ENCODE measurements at regions not wholly inside any gene's neighbourhood (a gene's known extent, or its start where the extent isn't known, plus 50 kb on each side); places are given as distances from the start of the nearest gene placed in this dataset.

DNA sequence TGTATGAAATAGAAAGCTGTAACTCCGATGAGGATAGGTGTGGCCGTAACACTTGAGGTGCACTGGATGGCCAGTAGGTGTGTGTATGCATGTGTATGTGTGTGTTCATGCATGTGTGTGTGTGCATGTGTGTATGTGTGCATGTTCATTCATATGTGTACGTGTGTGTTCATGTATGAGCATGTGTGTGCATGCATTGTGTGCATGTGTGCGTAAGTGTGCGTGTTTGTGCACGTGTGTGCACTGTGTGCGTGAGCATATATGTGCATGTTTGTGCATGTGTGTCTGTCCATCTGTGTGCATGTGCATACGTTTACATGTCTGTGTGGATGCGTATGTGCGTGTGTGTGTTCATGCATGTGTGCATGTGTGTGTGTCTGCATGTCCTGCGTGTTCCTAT lies 145.5 kb downstream of the C16orf95 start:
- DNase-seq = no peak

DNA sequence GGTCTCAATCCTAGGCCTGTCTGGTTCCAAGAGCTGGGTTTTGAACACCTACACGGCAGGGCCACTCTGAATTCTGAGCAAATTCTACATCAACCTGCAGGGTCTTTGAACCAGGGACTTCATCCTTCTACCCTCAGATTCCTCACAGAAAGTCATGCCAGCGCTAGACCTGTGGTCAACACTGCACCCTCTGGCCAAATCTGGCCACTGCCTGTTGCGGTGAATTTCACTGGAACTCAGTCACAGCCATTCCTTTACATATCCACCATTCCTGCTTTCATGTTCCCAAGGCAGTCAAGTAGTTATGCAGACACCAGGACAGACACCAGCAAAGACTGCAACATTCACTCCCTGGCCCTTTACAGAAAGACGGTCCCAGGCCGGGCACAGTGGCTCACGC lies 144.6 kb downstream of the C16orf95 start:
- DNase-seq = no peak

DNA sequence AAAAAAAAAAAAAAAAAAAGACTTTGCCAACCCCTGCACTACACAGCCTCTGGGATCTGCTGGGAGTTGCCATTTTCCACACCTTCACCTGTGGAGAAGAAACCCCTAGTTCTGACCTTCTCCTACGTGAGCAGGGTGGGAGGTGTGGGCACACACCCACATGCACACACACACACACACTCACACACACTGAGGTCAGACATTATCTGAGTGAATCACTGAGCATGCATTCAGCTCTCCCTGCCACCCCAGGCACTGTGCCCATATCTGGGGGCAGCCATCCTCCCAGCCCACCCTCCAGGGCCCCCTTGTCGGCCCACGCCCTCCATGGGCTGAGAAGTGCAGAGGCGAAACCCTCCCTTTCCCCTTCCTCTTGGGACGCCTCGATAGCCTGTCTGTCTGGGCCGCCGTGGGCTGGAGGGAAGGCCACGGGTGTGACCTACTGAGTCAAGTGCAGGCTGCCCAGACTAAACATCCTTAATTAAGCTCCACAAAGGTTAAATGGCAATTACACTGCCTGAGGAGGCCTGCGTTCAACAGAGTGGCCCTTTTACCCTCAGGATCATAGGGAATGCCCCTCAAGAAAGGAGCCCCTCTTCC lies 143.8 kb downstream of the C16orf95 start:
- DNase-seq = no peak

DNA sequence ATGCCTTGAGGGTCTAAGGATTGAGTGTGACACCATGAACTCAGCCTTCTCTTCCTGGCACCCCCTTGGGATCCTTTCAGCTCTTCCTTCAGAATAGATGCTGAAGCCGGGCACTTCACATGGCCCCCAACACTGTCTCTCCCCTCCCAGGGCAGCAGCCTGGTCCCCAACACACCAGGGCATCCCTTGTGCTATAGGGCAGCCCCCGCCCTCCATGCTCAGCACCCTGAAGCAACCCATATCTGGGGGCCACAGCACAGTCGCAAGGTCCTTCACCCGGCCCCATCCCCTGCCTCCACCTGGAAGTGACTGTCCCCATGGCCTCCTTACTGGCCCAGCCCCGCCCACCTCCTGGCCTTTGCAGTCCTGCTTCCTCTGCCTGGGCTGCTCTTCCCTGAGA lies 143.1 kb downstream of the C16orf95 start:
- DNase-seq = no peak

DNA sequence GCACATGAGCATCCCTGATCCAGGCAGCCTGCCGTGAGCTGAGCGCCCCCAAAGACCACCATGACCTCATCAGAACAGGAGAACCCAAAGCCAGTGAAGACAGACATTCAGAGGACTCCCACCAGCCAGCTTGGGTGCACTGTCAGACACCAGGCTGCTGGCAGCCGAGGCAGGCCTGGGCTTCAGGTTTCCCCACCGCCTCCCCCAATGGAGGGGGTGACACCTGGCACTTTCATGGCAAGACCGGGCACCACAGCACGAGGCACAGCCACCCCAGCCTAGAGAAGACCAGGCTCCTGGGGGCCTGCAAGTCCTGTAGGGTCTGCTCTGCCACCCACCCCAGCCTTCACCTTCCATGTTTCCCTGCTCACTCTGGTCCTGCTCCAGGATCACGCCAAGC lies 140.5 kb downstream of the C16orf95 start:
- no peak for DNase-seq

DNA sequence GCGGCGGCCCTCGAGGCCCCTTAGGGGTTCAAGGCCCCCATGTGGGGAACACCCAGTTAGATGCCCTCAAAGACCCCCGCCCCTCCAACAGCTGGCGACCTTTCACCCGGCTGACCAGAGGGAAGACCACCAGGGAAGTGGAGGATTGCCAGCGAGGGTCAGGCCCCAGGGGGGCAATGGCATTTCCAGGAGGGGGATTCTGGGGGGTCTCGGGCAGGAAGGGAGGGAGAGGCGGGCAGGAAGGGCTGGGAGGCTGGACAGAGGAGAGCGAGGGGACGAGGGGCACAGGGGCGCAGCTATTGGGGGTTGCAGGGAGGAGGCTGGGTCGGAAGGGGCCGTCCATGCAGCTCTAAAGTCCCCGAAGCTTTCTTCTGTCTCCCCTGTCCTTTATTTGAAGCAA lies 139.5 kb downstream of the C16orf95 start:
- DNase-seq = no peak

DNA sequence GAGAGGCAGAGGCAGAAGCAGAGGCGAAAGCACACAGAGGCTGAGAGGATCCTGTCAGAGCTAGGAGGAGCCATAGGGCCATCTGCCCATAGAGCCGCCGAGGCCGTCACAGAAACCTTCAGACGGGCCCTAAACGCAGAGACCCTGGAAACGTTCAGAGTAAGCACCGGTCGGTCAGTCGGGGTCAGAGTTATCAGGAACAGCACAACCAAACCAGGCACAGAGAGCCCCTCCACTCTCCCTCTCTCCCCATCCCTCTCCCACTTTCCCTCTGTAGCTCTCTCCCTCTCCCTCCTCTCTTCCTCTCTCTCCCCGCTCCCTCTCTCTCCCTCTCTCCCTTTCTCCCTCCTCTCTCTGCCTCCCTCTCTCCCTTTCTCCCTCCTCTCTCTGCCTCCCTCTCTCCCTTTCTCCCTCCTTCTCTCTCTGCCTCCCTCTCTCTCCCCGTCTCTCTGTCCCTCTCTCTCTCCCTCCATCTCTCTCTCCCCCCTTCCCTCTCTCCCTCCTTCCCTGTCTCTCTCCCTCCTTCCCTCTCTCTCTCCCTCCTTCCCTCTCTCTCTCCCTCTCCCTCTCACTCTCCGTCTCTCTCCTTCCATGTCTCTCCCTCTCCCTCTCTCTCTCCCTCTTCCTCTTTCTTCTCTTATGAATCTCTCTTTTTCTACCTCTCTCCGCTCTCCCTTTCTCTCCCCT lies 138.9 kb downstream of the C16orf95 start:
- no peak for DNase-seq

DNA sequence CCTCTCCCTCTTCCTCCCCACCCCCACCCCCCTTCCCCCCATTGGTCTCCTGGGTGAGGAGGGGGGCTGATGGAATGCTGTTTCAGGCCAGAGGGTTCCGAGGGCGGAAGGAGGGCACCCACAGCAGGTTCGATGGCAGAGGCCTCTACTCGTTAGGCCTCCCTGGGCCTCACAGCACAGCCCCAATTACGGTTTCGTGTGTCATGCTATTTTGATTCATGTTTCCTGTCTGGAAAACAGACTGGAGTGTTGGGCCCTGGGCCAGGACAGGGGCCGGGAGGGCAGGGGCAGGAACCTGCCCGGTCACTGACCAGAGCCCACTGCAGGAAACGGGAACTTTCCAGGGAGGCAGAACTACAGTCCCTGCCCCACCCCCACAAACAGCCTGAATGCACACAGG lies 138.2 kb downstream of the C16orf95 start:
- DNase-seq = no peak

DNA sequence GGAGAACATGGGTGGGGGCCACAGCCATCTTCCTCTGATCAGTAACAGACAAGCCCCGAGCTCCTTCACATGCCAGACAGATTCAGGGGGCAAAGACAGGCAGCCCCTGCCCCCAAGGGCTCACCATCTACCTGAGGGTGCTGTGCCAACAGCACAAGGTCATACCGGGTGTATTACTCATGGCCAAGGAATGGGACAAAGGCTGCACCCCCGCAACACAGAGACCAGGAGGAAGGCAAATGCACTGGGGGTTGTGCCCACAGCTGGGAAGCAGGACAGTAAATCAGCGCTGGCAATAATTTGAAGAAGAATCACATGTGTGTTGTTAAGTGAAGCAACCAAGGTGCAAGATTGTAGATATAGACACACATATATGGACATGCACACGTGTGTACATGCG lies 137.1 kb downstream of the C16orf95 start:
- DNase-seq = no peak

DNA sequence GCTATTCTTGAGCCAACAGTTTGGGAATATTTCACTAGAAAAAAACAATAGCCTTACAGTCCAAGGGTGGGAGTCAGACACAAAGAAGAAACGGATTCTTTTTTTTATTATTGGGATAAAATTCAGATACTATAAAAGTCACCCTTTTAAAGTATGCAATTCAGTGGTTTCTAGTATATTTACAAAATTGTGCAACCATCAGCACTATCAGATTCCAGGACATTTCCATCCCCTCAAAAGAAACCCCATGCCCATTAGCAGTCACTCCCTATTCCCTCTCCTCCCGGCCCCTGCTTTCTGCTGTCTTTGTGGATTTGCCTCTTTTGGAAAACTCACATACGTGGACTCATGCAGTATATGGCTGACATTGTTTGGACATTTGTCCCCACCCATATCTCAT lies 134.4 kb downstream of the C16orf95 start:
- no peak for DNase-seq

DNA sequence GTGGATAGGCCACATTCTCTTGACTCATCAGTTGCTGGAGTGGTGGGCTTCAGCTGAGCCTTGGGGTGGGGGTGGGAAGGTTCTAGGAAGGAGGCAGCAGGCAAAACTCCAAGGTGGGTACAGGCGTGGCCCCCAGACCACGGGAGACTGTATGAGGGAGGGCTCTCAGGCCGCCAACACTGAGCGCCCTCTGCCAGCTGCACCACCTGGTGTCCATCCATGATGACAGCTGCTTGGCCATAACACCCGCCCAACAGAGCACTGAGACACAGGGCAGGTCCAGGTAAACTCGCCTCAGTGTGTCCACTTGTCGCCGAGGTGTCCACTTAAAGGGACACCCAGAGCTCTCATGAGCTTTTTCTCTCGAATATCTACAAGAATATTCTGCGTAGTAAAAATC lies 133.5 kb downstream of the C16orf95 start:
- no peak for DNase-seq

DNA sequence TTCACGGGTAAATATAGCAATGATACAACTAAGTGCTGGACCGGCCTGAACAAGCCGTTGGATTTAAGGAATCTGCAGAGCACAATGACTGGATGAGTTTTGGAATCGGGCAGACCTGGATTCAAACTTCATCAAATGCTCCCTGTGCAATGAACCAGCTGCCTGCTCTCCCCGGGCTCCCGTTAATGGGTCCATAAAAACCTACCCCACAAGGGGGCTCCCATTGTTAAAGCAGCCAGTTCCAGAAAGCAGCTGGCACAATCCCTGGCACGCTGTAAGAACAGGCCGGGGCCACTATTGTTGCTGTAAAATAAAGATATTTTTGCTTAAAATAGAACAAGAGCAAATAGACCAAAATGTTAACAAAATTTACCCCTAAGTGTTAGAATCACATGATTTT lies 131.9 kb downstream of the C16orf95 start:
- DNase-seq = no peak

DNA sequence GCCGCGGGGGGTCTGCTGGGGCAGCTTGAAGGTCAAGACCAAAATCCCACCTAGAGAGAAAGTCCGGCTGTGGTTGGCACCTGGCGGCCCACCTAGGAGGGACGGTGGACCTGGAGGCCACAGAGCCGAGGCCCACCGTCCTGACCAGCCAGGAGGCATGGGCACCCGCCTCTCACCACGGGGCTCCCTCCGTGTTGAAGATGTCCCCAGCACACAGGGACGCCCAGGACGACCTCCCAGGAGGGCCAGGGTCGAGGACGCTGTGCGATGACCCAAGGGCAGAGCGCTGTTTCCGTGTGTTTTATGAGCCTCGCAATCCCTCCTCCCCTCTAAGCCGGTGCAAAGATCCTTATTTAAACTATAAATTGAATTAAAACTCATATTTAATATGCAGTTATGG lies 131.2 kb downstream of the C16orf95 start:
- no peak for DNase-seq

DNA sequence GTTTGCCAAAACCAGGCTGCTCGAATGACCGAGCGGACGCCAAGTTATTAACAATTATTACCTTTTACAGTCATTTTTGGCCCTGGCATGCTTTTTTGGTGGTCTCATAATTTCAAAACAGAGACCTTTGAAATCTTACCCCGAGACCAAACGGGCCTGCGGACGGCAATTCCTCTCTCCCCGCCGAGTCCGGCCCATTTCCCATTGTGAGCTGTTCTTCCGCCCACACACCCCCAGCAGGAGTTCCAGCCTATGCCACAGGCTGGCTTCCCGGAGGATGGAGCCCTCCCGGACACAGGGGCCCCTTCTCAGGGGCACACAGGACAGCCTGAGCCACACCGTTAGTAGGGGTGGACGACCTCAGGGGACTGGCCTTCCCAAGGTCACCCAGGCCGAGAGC lies 130.7 kb downstream of the C16orf95 start:
- no peak for DNase-seq

DNA sequence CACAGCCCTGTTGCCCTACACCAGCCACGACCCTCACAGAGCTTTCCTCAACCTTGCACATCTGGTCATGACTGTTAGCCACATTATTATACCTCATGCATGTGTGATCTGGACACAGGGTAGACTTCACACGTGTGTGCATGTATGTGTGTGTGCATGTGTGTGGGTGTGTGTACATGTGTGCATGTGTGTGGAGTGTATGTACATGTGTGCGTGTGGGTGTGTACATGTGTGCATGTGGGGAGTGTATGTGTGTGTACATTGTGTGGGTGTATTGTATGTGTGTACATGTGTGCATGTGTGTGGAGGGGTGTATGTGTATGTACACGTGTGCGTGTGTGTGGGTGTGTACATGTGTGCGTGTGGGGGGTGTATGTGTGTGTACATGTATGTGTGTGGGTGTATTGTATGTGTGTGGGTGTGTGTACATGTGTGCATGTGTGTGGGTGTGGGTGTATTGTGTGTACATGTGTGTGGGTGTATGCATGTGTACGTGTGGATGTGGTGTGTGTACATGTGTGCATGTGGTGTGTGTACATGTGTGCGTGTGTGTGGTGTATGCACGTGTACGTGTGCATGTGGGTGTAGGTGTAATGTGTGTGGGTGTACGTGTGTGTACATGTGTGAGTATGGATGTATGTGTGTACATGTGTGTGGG lies 130.2 kb downstream of the C16orf95 start:
- no peak for DNase-seq

DNA sequence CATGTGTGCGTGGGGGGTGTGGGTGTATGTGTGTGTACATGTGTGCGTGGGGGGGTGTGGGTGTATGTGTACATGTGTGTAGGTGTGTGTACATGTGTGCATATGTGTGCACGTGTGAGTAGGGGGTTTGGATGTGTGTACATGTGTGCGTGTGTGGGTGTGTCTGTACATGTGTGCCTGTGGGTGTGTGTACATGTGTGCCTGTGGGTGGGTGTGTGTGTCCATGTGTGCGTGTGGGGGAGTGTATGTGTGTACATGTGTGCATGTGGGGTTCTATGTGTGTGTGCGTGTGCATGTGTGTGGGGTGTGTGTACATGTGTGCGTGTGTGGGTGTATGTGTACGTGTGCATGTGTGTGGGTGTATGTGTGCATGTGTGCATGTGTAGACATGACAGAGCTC lies 129.1 kb downstream of the C16orf95 start:
- DNase-seq = no peak

DNA sequence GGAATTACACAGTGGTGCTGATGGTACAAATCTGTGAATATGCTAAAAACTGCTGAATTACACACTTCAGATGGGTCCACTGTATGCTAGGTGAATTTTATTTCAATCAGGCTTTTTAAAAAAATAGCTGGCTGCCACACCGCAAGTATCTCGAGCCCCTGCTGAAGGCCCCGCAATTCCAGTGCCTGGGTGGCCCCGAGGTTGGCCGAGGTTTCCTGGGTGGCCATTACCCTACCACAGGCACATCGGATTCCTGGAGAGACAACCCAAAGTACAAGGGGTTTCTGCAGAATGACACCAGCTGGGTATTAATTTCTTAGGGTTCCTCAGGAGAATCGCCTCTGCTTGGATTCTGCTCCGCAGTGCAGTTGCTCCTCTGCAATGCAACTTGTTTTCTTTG lies 127.8 kb downstream of the C16orf95 start:
- DNase-seq = no peak

DNA sequence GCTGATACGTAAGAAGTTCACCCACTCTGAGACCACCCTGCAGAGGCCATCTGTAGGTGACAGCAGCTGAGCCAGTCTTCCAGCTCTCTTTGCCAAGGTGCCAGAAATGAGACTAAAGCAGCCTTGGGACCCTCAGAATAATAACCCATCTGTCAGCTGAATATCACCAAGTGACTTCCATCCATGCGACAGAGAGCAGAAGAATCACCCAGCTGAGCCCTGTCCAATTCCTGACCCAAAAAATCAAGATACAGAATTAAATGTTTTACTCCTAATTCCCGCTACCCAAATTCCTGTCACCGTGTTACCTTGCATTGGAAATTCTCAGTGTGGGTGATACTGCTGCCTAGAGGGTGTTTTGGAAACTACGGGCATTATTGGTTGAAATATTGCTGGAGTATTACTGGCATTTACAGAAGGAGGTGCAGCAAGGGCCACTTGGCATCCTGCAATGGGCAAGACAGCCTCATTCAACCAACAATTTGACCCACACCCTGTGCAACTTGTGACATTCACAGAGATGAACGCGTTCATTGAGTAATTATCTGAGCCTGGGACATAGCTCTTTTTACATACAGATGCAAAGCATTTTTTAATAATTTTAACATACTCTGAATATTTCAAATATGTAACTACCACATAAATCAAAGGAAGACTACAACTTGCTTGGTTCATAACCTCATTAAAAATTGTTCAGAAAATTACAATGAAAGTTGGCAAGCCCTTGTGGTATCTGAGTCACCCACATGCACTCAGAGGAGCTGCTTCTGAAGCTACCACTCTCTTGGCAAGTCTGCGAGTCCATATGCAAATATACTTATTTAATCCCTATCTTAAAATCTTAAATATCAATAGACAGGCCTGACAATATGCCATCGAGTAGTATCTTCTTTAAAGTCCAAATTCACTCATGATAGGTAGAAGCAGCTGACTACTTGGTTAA lies 126.6 kb downstream of the C16orf95 start:
- DNase-seq = no peak

DNA sequence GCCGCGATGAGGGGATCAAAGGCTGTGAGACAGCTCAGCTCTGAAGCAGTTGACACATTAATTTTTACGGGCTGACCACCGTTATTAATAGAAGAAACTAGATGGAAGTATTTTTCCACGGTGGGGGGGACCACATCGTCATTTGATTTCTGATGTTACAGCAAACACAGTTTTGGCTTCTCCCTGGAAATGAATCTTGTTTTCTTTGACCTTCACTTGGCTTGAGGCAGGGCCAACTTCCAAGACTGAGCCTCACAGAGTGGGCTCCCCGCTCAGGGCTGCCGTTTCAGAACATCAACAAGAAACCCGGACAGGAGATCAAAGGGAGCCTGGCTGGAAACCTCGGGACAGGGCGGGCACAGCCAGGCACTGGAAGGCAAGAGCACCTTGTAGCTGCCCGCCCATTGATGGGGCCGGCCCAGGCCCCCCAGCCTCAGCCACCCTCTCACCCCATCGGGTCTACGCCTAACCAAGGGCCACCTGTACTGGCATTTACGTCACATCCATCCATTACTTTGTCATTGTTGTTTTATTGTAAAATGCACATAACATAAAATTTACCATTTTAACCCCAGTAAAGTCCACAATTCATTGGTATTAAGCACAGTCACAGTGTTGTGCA lies 124.6 kb downstream of the C16orf95 start:
- DNase-seq = no peak

DNA sequence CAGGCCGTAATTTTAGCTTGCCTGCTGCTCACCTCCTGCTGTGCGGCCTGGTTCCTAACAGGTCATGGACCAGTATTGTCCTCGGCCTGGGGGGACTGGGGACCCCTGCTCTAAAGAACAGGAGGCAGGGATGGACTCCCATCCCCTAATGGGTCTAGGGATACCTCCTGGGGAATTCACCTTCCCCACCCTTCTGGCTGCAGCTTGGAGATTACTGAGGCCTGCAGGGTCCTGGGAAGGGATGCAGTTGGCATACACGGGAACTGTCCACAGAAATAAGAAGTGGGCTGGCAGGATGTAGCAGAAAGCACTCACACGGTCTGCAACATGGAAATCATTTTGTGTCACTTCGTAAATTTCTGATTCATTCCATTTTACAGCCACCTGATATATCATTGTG lies 123.0 kb downstream of the C16orf95 start:
- no peak for DNase-seq

DNA sequence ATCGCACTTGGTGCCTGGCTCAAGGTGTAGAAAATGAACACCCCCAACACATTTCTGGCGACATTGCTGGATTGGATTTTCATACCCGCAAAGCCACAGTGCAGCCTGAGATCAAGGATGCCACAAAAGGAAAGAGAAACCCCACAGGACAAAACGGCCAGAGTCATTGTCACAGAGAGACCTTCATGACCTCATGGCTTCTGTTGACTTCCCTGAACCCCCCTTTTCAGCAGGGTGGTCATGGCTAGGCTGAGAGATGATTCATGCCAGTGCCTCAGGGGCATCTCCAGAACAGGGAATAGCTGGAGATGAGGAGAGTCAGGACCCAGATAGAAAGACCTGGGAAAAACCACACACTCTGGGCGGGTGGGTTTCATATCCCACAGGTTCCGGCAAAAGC lies 122.0 kb downstream of the C16orf95 start:
- DNase-seq = no peak

DNA sequence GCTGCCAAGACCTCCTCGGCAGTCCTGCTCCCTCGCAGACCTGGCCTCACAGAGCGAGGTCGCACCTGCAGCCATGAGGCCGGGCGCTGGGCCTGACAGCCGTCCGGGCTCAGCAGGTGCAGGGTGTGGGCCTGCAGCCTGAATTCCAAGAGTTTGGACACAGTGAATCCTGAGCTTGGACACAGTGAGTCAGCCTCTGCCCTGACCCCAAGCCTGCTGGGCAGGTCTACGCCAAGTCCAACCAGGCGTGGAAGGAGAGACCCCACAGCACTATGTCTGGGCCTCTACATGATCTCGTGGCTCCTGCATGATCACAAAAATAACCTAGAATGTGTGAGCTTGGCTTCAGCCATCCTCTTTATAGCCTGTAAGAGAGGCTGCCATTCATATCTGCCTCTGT lies 121.0 kb downstream of the C16orf95 start:
- DNase-seq = no peak

DNA sequence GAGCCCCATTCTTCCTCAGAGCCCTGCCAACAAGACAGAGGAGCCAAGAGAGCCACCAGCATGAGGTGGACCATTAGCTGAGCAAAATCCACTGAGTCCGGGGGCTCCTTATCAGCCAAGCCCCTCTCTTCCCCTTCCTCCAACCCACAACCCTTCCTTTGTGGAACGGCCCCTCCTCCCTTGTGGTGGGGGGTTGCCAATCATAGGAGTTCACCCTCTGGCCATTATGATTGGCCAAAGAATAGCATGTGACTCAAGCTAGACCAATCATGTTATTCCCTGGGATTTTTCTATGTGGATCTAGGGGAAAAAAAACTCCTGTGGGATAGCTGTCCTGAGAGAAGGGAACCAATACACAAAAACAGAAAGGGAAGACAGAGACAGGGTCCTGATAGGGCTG lies 120.5 kb downstream of the C16orf95 start:
- DNase-seq = no peak

Data from activated CD8-positive, alpha-beta memory T cell treated with anti-CD3 and anti-CD28 coated beads, Interleukin-2, amount 50 U/mL, for 4 hours (primary cell).